Stimulated activated effector memory CD8-positive, alpha-beta T cell treated with anti-CD3 and anti-CD28 coated beads, Interleukin-12 subunit alpha, Interleukin-12 subunit beta, amount 100 ng/mL, for 72 hours (primary cell): ENCODE measurements at regions not wholly inside any gene's neighbourhood (a gene's known extent, or its start where the extent isn't known, plus 50 kb on each side); places are given as distances from the start of the nearest gene placed in this dataset.

Source experiments
- ATAC-seq: fragments of 150-1000 bp; cut with Tn5 transposase; 2 replicates; pipeline ENCODE4 v1.10.0; 2021
- DNase-seq, 2 donors: peaks; one replicate each; pipeline ENCODE4 v3.0.0; 2021 to 2022; ENCODE audit warnings: low spot score in 2 of 2
- H3K27ac Mint-ChIP-seq: one replicate; pipeline ENCODE4 v1.8.0; 2022; ENCODE audit warnings: mild to moderate bottlenecking, mixed read lengths
- H3K36me3 Mint-ChIP-seq: one replicate; pipeline ENCODE4 v1.8.0; 2022; ENCODE audit warnings: mild to moderate bottlenecking, mixed read lengths
- H3K4me1 Mint-ChIP-seq: one replicate; pipeline ENCODE4 v1.8.0; 2022; ENCODE audit warnings: mixed read lengths
- H3K4me3 Mint-ChIP-seq: one replicate; pipeline ENCODE4 v1.8.0; 2022; ENCODE audit warnings: mild to moderate bottlenecking, mixed read lengths
- H3K9me3 Mint-ChIP-seq: one replicate; pipeline ENCODE4 v1.8.0; 2022; ENCODE audit warnings: mixed read lengths

- Mint-ChIP-seq H3K4me1 (no peaks in the 10 kb centered on the region), H3K9me3 (peaks cover 24% of the 10 kb centered on the region), H3K36me3 (no peaks in the 10 kb centered on the region), H3K4me3 (no peak overlapping the region), H3K27ac (no peak overlapping the region)
- DNase-seq: no peak
- ATAC-seq: no peak
Observed at GRCh38 chr5:26719803-26720202, 318.6 kb downstream of the CDH9 start.

- DNase-seq (no peak), ATAC-seq (no peak)
- no peak overlapping the region for H3K4me3 Mint-ChIP-seq
- H3K9me3 Mint-ChIP-seq: peaks cover 11% of the 10 kb centered on the region
- no peaks in the 10 kb centered on the region for H3K4me1 Mint-ChIP-seq
- no peak overlapping the region for H3K27ac Mint-ChIP-seq
- H3K36me3 Mint-ChIP-seq: no peaks in the 10 kb centered on the region
Observed at GRCh38 chr5:26700759-26701384, 337.5 kb downstream of the CDH9 start.

- ATAC-seq (no peak), DNase-seq (no peak)
- Mint-ChIP-seq H3K27ac (no peak overlapping the region), H3K36me3 (no peaks in the 10 kb centered on the region), H3K4me3 (no peak overlapping the region), H3K4me1 (no peaks in the 10 kb centered on the region), H3K9me3 (peaks cover 27% of the 10 kb centered on the region)
Observed at GRCh38 chr5:26692952-26693351, 345.4 kb downstream of the CDH9 start.

DNA sequence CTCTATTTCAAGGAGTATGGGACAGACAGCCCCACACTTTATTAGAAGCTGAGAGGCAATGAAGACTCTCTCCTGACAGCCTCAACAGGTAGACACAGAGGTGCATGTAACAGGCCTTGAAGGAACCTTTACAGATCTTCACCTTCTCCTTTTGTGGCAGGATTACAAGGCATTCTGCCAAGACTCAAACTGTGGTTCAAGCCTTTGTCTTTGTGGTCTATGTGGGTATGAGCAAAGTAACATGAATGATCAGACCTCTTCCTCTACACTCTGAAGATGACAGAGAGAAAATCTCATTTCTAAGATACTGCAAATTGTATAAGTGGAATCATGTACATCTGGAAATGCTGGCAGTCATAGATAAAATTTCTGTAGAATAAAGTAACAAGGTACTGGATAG lies 346.9 kb downstream of the CDH9 start:
- Mint-ChIP-seq H3K27ac (no peak overlapping the region), H3K4me3 (no peak overlapping the region), H3K9me3 (peaks cover 23% of the 10 kb centered on the region), H3K36me3 (no peaks in the 10 kb centered on the region), H3K4me1 (no peaks in the 10 kb centered on the region)
- ATAC-seq: no peak
- DNase-seq: no peak

- DNase-seq (no peak), ATAC-seq (no peak)
- Mint-ChIP-seq H3K4me3 (no peak overlapping the region), H3K36me3 (no peaks in the 10 kb centered on the region), H3K4me1 (no peaks in the 10 kb centered on the region), H3K27ac (no peak overlapping the region), H3K9me3 (peaks cover 20% of the 10 kb centered on the region)
Observed at GRCh38 chr5:26690511-26690910, 347.9 kb downstream of the CDH9 start.

DNA sequence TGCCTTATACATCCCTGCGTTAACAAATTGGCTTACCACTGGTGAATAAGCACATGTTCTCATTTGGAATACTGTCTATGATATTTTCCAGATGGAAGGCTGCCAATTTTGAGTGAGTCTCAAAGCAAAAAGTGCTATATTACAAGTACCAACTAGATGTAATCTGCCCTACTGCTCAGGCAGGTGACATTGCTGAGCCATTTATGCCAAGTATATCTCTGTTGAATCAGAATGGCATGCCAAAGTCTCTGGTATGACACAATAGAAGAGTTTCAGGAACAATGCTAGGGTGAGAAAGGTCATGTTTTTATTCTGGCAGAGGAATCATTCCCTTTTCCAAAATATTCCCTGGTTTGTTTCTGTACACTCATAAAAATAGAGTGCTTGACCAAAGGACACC lies 356.5 kb downstream of the CDH9 start:
- H3K4me3 Mint-ChIP-seq: no peak overlapping the region
- no peak overlapping the region for H3K27ac Mint-ChIP-seq
- H3K4me1 Mint-ChIP-seq: no peaks in the 10 kb centered on the region
- no peaks in the 10 kb centered on the region for H3K36me3 Mint-ChIP-seq
- no peak for DNase-seq
- ATAC-seq: no peak
- H3K9me3 Mint-ChIP-seq: peaks cover 19% of the 10 kb centered on the region

GRCh38 chr5:26674846-26675245 lies 363.5 kb downstream of the CDH9 start:
- Mint-ChIP-seq H3K4me1 (no peaks in the 10 kb centered on the region), H3K9me3 (peaks cover 13% of the 10 kb centered on the region), H3K27ac (no peak overlapping the region), H3K4me3 (no peak overlapping the region), H3K36me3 (no peaks in the 10 kb centered on the region)
- DNase-seq (no peak), ATAC-seq (no peak)

- Mint-ChIP-seq H3K4me3 (no peak overlapping the region), H3K4me1 (no peaks in the 10 kb centered on the region), H3K9me3 (peaks cover 7% of the 10 kb centered on the region), H3K36me3 (no peaks in the 10 kb centered on the region), H3K27ac (no peak overlapping the region)
- ATAC-seq: no peak
- DNase-seq: no peak
Observed at GRCh38 chr5:26669523-26669922, 368.9 kb downstream of the CDH9 start.

GRCh38 chr5:26669031-26669430 lies 369.4 kb downstream of the CDH9 start:
- H3K9me3 Mint-ChIP-seq: peaks cover 9% of the 10 kb centered on the region
- H3K4me3 Mint-ChIP-seq: no peak overlapping the region
- ATAC-seq: no peak
- H3K36me3 Mint-ChIP-seq: no peaks in the 10 kb centered on the region
- no peak for DNase-seq
- H3K4me1 Mint-ChIP-seq: no peaks in the 10 kb centered on the region
- no peak overlapping the region for H3K27ac Mint-ChIP-seq

GRCh38 chr5:26666371-26666770 lies 372.0 kb downstream of the CDH9 start:
- Mint-ChIP-seq H3K27ac (no peak overlapping the region), H3K4me1 (no peaks in the 10 kb centered on the region), H3K4me3 (no peak overlapping the region), H3K36me3 (no peaks in the 10 kb centered on the region), H3K9me3 (peaks cover 4% of the 10 kb centered on the region)
- no peak for ATAC-seq
- no peak for DNase-seq

DNA sequence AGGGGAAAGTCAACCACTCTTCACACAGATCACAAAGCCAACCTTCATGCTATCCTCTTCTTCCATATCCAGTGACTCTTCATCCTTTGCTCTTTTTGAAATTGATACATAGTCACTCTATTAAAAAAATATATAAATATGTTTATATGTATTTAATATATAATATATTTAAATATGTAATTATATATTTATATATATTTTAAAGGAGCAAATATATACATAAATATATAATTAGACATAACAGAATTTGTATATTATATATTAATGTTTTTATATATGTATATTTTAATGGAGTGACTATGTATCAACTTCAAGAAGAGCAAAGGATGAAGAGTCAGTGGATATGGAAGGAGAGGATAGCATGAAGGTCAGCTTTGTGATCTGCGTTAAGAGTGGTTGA lies 374.9 kb downstream of the CDH9 start:
- Mint-ChIP-seq H3K4me1 (no peaks in the 10 kb centered on the region), H3K36me3 (no peaks in the 10 kb centered on the region), H3K9me3 (peaks cover 8% of the 10 kb centered on the region), H3K27ac (no peak overlapping the region), H3K4me3 (no peak overlapping the region)
- ATAC-seq (no peak), DNase-seq (no peak)

GRCh38 chr5:26662806-26663360 lies 375.5 kb downstream of the CDH9 start:
- no peak for DNase-seq
- H3K36me3 Mint-ChIP-seq: no peaks in the 10 kb centered on the region
- ATAC-seq: no peak
- H3K4me1 Mint-ChIP-seq: no peaks in the 10 kb centered on the region
- no peak overlapping the region for H3K27ac Mint-ChIP-seq
- no peak overlapping the region for H3K4me3 Mint-ChIP-seq
- peaks cover 8% of the 10 kb centered on the region for H3K9me3 Mint-ChIP-seq

DNA sequence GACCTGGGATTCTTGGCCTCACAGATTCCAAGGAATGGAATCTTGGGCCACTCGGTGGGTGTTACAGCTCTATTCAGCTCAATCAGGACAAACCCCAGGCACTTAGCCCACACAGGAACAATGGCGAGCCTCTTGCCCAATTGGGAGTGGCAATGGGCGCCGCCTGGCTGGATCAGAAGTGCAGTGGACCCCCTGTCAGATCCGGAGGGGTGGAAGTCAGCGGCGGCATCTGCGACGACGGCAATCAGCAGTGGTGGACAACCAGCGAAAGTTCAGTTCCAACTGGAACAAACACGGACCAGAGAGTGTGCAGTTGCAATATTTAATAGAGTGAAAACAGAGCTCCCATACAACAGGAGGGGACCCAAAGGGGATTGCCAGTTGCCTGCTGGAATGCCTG lies 378.3 kb downstream of the CDH9 start:
- DNase-seq (no peak), ATAC-seq (no peak)
- no peaks in the 10 kb centered on the region for H3K4me1 Mint-ChIP-seq
- H3K9me3 Mint-ChIP-seq: peaks cover 14% of the 10 kb centered on the region
- no peak overlapping the region for H3K27ac Mint-ChIP-seq
- no peak overlapping the region for H3K4me3 Mint-ChIP-seq
- no peaks in the 10 kb centered on the region for H3K36me3 Mint-ChIP-seq

- H3K27ac Mint-ChIP-seq: no peak overlapping the region
- H3K9me3 Mint-ChIP-seq: peaks cover 20% of the 10 kb centered on the region
- H3K4me3 Mint-ChIP-seq: no peak overlapping the region
- ATAC-seq (no peak), DNase-seq (no peak)
- no peaks in the 10 kb centered on the region for H3K4me1 Mint-ChIP-seq
- no peaks in the 10 kb centered on the region for H3K36me3 Mint-ChIP-seq
Observed at GRCh38 chr5:26649000-26649399, 389.4 kb downstream of the CDH9 start.

DNA sequence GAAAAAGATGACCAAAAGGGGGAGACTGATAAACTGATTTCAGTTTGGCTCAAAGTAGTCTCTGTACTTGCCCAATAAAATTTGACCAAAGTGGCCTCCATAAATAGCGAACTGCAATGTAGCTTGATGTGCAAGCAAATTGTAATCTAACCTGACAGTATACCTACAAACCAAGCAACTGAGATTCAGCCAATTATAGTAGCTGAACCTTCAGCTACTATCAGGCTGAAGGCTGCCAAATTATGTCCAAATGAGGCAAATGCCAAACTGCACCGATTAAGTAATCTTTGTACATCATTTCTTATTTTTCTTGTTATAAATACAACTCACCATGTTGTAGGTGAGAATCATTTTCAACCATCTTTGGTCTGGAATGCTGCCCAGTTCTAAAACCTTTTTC lies 390.6 kb downstream of the CDH9 start:
- Mint-ChIP-seq H3K27ac (no peak overlapping the region), H3K4me3 (no peak overlapping the region), H3K9me3 (peaks cover 21% of the 10 kb centered on the region), H3K36me3 (no peaks in the 10 kb centered on the region), H3K4me1 (no peaks in the 10 kb centered on the region)
- ATAC-seq (no peak), DNase-seq (no peak)

DNA sequence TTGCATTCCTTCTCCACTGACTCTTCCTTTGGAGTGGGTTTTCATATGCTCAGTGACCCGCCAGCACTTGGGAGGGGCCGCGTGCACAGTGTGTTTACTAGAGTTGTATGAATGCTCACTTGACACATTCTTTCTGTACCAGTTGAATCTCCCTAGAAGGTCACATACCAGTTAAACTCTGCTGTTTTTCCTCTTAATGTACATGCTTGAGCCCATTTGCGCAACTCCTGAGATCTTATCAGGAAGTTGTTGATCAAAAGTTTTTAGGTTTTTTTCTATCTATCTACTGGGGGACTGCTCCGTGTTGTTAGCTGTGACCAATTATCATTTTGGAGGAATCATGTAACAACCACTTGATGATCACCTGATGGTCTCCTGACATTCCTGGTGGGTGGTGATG lies 392.7 kb downstream of the CDH9 start:
- Mint-ChIP-seq H3K27ac (no peak overlapping the region), H3K4me3 (no peak overlapping the region), H3K36me3 (no peaks in the 10 kb centered on the region), H3K4me1 (no peaks in the 10 kb centered on the region), H3K9me3 (peaks cover 21% of the 10 kb centered on the region)
- ATAC-seq (no peak), DNase-seq (no peak)

DNA sequence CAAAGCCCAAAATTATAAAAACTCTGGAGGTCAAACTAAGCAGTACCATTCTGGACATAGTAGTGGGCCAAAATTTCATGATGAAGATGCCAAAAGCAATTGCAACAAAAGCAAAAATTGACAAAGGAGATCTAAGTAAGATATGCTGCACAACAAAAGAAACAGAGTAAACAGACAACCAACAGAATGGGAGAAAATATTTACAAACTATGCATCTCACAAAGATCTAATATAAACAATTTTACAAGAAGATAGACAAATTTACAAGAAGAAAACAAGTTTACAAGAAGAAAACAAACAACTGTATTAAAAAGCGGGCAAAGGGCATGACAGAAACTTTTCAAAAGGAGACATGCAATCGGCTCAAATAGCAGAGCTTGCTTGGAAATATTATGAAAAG lies 396.9 kb downstream of the CDH9 start:
- ATAC-seq: no peak
- H3K27ac Mint-ChIP-seq: no peak overlapping the region
- no peaks in the 10 kb centered on the region for H3K4me1 Mint-ChIP-seq
- H3K4me3 Mint-ChIP-seq: no peak overlapping the region
- no peak for DNase-seq
- no peaks in the 10 kb centered on the region for H3K36me3 Mint-ChIP-seq
- peaks cover 35% of the 10 kb centered on the region for H3K9me3 Mint-ChIP-seq
